Body of pancreas (tissue), 4 donors: ENCODE measurements at regions not wholly inside any gene's neighbourhood (a gene's known extent, or its start where the extent isn't known, plus 50 kb on each side); places are given as distances from the start of the nearest gene placed in this dataset.

ENCODE experiments used
- POLR2A ChIP-seq, 3 donors: fragments of 450-650 bp; IDR thresholded peaks; one replicate each; pipeline ENCODE4 v1.6.1; 2016; ENCODE audit warnings: antibody characterized with exemption in 3 of 3, mild to moderate bottlenecking in 2 of 3
- TF ChIP-seq, protein P1 (sequence below), 7 experiments: fragments of 450-650 bp in 4 of 7; fragments of 200-600 bp in 3 of 7; sonication (generic) in 3 of 7; IDR thresholded peaks; one replicate each; pipeline ENCODE4 v1.5.1; 2016 to 2019; ENCODE audit warnings: antibody characterized with exemption in 7 of 7

DNA sequence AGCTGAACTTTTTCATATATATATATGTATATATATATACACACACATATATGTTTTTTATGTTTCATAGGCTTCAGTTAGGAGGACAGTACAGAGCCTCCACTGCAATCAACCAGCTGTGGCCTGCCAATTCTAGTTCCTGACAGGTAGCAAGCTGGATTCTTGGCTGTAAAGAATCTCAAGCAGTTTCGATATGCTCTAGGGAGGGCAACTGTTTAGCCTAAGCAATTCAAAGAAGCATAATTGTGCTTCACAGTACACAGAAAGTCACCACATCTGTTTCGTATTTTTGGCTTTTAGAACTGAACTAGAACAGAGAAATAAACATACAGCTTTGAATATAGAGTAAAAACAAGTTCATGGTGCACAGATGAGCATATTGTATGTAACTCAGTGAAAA is 152.4 kb upstream of the ARRDC3 start:
- TF ChIP-seq, protein P1, sequence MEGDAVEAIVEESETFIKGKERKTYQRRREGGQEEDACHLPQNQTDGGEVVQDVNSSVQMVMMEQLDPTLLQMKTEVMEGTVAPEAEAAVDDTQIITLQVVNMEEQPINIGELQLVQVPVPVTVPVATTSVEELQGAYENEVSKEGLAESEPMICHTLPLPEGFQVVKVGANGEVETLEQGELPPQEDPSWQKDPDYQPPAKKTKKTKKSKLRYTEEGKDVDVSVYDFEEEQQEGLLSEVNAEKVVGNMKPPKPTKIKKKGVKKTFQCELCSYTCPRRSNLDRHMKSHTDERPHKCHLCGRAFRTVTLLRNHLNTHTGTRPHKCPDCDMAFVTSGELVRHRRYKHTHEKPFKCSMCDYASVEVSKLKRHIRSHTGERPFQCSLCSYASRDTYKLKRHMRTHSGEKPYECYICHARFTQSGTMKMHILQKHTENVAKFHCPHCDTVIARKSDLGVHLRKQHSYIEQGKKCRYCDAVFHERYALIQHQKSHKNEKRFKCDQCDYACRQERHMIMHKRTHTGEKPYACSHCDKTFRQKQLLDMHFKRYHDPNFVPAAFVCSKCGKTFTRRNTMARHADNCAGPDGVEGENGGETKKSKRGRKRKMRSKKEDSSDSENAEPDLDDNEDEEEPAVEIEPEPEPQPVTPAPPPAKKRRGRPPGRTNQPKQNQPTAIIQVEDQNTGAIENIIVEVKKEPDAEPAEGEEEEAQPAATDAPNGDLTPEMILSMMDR (IDR thresholded peaks at IDR 0.05), result no peak
- TF ChIP-seq POLR2A (IDR thresholded peaks at IDR 0.05), result no peak
